Parathyroid adenoma (tissue), 2 donors: ENCODE measurements at regions not wholly inside any gene's neighbourhood (a gene's known extent, or its start where the extent isn't known, plus 50 kb on each side); places are given as distances from the start of the nearest gene placed in this dataset.
"Not testable (repeated sequence)": the region's sequence is repeated elsewhere in the genome, so short reads cannot be mapped to it uniquely, and the experiment has no call there.

Experiments
- H2AFZ ChIP-seq: fragments of 300-600 bp; sonication (generic); one replicate; pipeline ENCODE4 v1.7.0; 2017; ENCODE audit warnings: antibody characterized with exemption, mild to moderate bottlenecking
- H3K27ac ChIP-seq: fragments of 300-600 bp; sonication (generic); one replicate; pipeline ENCODE4 v1.7.0; 2017
- H3K27me3 ChIP-seq: fragments of 300-600 bp; sonication (generic); one replicate; pipeline ENCODE4 v1.7.0; 2017; ENCODE audit warnings: low read length; ENCODE audit not compliant: control insufficient read depth, insufficient read depth
- H3K36me3 ChIP-seq: fragments of 300-600 bp; sonication (generic); one replicate; pipeline ENCODE4 v1.7.0; 2017; ENCODE audit warnings: low read length; ENCODE audit not compliant: control insufficient read depth, insufficient read depth
- H3K4me1 ChIP-seq: fragments of 300-600 bp; sonication (generic); one replicate; pipeline ENCODE4 v1.7.0; 2017; ENCODE audit warnings: control low read depth
- H3K4me2 ChIP-seq: fragments of 300-600 bp; sonication (generic); one replicate; pipeline ENCODE4 v1.7.0; 2017; ENCODE audit warnings: low read length
- H3K4me3 ChIP-seq: fragments of 300-600 bp; sonication (generic); one replicate; pipeline ENCODE4 v1.7.0; 2017; ENCODE audit warnings: low read depth, low read length
- H3K79me2 ChIP-seq: fragments of 300-600 bp; sonication (generic); one replicate; pipeline ENCODE4 v1.7.0; 2017; ENCODE audit warnings: control low read depth
- H3K9ac ChIP-seq: fragments of 300-600 bp; sonication (generic); one replicate; pipeline ENCODE4 v1.7.0; 2017; ENCODE audit warnings: mild to moderate bottlenecking
- H3K9me3 ChIP-seq: fragments of 300-600 bp; sonication (generic); one replicate; pipeline ENCODE4 v1.7.0; 2017; ENCODE audit warnings: low read length; ENCODE audit not compliant: control insufficient read depth
- TF ChIP-seq, protein P1 (sequence below): fragments of 300-600 bp; sonication (generic); IDR thresholded peaks from one replicate; pipeline ENCODE4 v1.7.0; 2017; ENCODE audit warnings: antibody characterized with exemption, mild to moderate bottlenecking
- donor health status: primary hyperparathyroidism.

DNA sequence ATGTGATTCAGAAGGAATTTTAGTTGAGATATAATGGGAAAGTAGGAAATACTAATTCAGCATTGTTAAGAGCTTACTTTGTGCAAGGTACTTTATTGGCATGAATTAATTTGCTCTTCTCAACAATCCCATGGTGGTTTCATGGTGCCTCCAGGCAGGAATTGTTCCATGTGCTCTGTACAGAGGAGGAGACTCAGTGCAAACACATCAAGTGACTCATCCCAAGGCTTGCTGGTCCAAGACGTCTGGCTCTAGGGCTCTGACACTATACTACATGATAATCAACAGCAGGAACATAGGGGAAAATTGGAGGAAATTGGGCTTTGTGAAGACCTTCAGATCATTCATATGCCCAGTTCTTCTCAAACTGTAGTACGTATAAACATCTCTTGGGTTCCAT, 66.5 kb upstream of the PRKG1 start:
- Histone ChIP-seq H3K9me3 (no peaks in the 10 kb centered on the region), H3K27me3 (no peaks in the 10 kb centered on the region), H3K27ac (no peak overlapping the region), H3K79me2 (no peaks in the 10 kb centered on the region), H3K9ac (no peak overlapping the region), H3K36me3 (no peaks in the 10 kb centered on the region), H3K4me3 (no peak overlapping the region), H3K4me1 (no peaks in the 10 kb centered on the region), H2AFZ (no peak overlapping the region), H3K4me2 (no peak overlapping the region)
- TF ChIP-seq, protein P1, sequence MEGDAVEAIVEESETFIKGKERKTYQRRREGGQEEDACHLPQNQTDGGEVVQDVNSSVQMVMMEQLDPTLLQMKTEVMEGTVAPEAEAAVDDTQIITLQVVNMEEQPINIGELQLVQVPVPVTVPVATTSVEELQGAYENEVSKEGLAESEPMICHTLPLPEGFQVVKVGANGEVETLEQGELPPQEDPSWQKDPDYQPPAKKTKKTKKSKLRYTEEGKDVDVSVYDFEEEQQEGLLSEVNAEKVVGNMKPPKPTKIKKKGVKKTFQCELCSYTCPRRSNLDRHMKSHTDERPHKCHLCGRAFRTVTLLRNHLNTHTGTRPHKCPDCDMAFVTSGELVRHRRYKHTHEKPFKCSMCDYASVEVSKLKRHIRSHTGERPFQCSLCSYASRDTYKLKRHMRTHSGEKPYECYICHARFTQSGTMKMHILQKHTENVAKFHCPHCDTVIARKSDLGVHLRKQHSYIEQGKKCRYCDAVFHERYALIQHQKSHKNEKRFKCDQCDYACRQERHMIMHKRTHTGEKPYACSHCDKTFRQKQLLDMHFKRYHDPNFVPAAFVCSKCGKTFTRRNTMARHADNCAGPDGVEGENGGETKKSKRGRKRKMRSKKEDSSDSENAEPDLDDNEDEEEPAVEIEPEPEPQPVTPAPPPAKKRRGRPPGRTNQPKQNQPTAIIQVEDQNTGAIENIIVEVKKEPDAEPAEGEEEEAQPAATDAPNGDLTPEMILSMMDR: no peak

DNA sequence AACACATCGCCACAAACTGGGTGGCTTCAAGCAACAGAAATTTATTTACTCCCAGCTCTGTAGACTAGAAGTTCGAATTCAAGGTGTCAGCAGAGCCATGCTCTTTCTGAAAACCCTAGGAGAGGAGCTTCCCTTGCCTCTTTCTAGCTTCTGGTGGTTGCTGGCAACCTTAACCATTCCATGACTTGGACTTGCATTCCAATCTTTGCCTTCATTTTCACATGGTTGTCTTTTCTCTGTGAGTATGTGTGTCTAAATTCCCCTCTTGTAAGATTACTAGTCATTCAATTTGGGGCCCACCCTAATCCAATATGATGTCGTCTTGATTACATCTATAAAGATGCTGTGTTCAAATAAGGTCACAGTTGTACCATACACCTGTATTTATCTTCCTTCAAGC, 65.9 kb upstream of the PRKG1 start:
- H3K9me3 ChIP-seq: no peaks in the 10 kb centered on the region
- TF ChIP-seq, protein P1: no peak
- H3K9ac ChIP-seq: no peak overlapping the region
- H3K79me2 ChIP-seq: no peaks in the 10 kb centered on the region
- H3K36me3 ChIP-seq: no peaks in the 10 kb centered on the region
- H2AFZ ChIP-seq: no peak overlapping the region
- H3K4me3 ChIP-seq: no peak overlapping the region
- no peak overlapping the region for H3K27ac ChIP-seq
- no peaks in the 10 kb centered on the region for H3K27me3 ChIP-seq
- H3K4me2 ChIP-seq: no peak overlapping the region
- H3K4me1 ChIP-seq: no peaks in the 10 kb centered on the region

DNA sequence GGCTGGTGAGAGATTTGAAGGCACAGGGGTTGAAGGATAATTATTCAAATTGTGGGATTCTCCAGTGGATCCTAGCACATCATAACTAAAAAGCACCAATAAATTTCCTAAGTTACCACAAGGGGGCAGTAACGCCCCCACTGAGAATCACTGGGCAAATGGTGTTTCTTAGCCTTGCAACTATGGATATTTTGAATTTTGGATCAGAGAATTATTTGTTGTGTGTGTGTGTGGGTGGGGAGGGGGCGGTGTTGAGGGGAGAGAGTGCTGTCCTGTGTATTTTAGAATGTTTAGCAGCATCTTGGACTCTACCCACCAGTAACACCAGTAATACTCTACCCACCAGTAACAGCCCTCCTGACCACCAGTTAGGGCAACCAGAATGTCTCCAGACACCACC, 63.3 kb upstream of the PRKG1 start:
- no peaks in the 10 kb centered on the region for H3K4me1 ChIP-seq

DNA sequence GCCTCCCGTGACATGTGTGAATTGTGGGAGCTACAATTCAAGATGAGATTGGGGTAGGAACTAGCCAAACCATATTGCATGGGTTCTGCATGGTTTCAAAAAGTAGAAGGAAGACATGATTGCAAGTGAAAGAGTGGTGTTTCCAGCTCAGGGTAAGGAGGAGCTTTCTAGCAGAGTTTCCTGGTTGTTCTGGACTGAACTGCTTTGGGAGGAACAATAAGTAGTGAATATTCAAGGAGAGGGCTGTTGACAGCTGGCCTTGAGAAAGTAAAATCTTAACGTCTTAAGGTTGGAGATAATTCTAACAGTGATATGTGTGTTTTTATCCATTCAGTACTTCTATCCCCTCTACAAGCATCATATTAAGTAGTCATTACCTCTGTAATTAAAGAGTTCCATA, 62.2 kb upstream of the PRKG1 start:
- Histone ChIP-seq H3K9ac (no peak overlapping the region), H3K36me3 (no peaks in the 10 kb centered on the region), H3K4me1 (peaks cover 2% of the 10 kb centered on the region), H3K27ac (no peak overlapping the region), H3K4me2 (no peak overlapping the region), H3K79me2 (no peaks in the 10 kb centered on the region), H3K9me3 (no peaks in the 10 kb centered on the region), H2AFZ (no peak overlapping the region), H3K4me3 (no peak overlapping the region), H3K27me3 (no peaks in the 10 kb centered on the region)
- TF ChIP-seq, protein P1: no peak

More for the DNA sequence above, 63.3 kb upstream of the PRKG1 start:
- Histone ChIP-seq H3K9ac (no peak overlapping the region), H2AFZ (no peak overlapping the region), H3K36me3 (no peaks in the 10 kb centered on the region), H3K4me2 (no peak overlapping the region), H3K9me3 (no peaks in the 10 kb centered on the region), H3K79me2 (no peaks in the 10 kb centered on the region), H3K27me3 (no peaks in the 10 kb centered on the region), H3K27ac (no peak overlapping the region), H3K4me3 (no peak overlapping the region)
- TF ChIP-seq, protein P1: peak; percentile 86

DNA sequence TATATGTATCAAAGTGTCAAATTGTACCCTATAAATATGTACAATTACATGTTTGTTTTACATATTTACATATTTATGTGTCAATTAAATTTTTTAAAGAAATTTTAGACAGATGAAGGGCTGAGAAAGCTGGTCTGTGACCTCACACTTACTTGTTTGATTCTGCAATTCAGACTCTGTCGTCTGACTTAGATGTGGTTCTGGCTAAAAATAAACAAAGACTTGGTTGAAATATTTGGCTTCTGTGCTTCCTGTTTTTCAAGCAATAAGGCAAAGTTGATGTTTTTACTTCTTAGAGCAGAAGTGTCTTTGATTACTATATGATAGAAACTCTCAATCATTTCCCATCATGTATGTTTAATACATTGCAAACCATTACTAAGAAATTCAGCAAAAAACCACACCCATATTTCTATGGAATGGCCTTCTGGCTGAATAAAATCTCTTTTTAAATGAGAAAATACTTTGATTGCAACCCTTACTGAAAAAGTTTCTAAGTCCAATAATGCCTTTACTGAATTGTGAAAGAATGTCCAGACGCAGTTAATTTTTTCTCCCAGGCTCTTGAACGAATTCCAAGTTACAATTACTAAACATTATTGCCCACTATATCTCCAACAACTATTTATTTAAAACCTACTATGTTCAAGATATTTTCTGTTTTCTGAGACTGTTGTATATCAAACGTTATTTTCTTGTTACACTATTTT, 59.5 kb upstream of the PRKG1 start:
- TF ChIP-seq, protein P1: no peak
- no peak overlapping the region for H3K4me3 ChIP-seq
- peak overlapping the region; percentile 16 for H3K27ac ChIP-seq
- no peak overlapping the region for H2AFZ ChIP-seq
- no peaks in the 10 kb centered on the region for H3K79me2 ChIP-seq
- peaks cover 9% of the 10 kb centered on the region for H3K4me1 ChIP-seq
- no peaks in the 10 kb centered on the region for H3K36me3 ChIP-seq
- H3K9me3 ChIP-seq: no peaks in the 10 kb centered on the region
- no peaks in the 10 kb centered on the region for H3K27me3 ChIP-seq
- no peak overlapping the region for H3K9ac ChIP-seq
- peak overlapping the region; percentile 14 for H3K4me2 ChIP-seq

DNA sequence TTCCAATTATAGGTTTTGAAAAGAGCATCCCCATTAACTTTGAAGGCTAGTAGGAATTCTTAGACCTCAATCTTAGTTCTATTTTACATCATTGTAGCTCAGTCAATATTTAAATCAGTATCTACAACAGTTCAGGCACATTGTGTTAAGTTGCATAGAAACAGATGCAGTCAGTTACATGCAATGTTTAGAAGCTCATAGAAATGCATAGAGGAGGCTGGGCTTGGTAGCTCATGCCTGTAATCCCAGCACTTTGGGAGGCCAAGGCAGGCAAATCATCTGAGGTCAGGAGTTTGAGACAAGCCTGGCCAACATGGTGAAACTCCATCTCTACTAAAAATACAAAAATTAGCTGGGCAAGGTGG, 58.9 kb upstream of the PRKG1 start:
- H3K27me3 ChIP-seq, H2AFZ ChIP-seq, H3K4me3 ChIP-seq, H3K4me1 ChIP-seq, H3K9ac ChIP-seq, H3K36me3 ChIP-seq, H3K9me3 ChIP-seq, H3K4me2 ChIP-seq, H3K79me2 ChIP-seq: not testable (repeated sequence)
- H3K27ac ChIP-seq: peak overlapping the region; percentile 16
